A673 (cell line): ENCODE measurements at regions not wholly inside any gene's neighbourhood (a gene's known extent, or its start where the extent isn't known, plus 50 kb on each side); places are given as distances from the start of the nearest gene placed in this dataset.

Source experiments
- CTCF ChIP-seq: fragments of 300-800, 200-600 bp; sonication (generic); conservative IDR thresholded peaks from 2 replicates; pipeline ENCODE4 v1.5.1; 2017; ENCODE audit warnings: low read depth, mild to moderate bottlenecking, antibody characterized with exemption, low read length, moderate library complexity, mixed read lengths
- EZH2 ChIP-seq: fragments of 200-600 bp; sonication (generic); IDR thresholded peaks from 2 replicates; pipeline ENCODE4 v1.6.1; 2017; ENCODE audit warnings: borderline replicate concordance, low read depth, mild to moderate bottlenecking, mixed read lengths, antibody characterized with exemption, low read length; ENCODE audit not compliant: poor library complexity, severe bottlenecking

- TF ChIP-seq CTCF (no peak), EZH2 (no peak)
These were observed 715.2 kb upstream of the HTR2C start for GRCh38 chrX:113868711-113869110.
